Immature natural killer cell (primary cell): ENCODE measurements at regions not wholly inside any gene's neighbourhood (a gene's known extent, or its start where the extent isn't known, plus 50 kb on each side); places are given as distances from the start of the nearest gene placed in this dataset.
"Not testable (repeated sequence)": the region's sequence is repeated elsewhere in the genome, so short reads cannot be mapped to it uniquely, and the experiment has no call there.

Experiments used
- DNase-seq, 3 donors: peaks; one replicate each; pipeline ENCODE4 v3.0.0; 2022; ENCODE audit warnings: mixed read lengths in 1 of 3
- H3K27ac Mint-ChIP-seq, 6 donors: one replicate each; pipeline ENCODE4 v1.8.0; 2020; ENCODE audit warnings: mixed read lengths in 6 of 6, mild to moderate bottlenecking in 5 of 6, inconsistent platforms in 4 of 6, moderate library complexity in 3 of 6
- H3K27me3 Mint-ChIP-seq, 3 donors: one replicate each; pipeline ENCODE4 v1.8.0; 2020 to 2021; ENCODE audit warnings: low read depth in 3 of 3, mild to moderate bottlenecking in 3 of 3, mixed read lengths in 3 of 3, moderate library complexity in 3 of 3, inconsistent platforms in 1 of 3
- H3K36me3 Mint-ChIP-seq, 3 donors: one replicate each; pipeline ENCODE4 v1.8.0; 2020; ENCODE audit warnings: mixed read lengths in 3 of 3, inconsistent platforms in 2 of 3, mild to moderate bottlenecking in 2 of 3
- H3K4me1 Mint-ChIP-seq, 2 donors: one replicate each; pipeline ENCODE4 v1.8.0; 2020; ENCODE audit warnings: inconsistent platforms in 2 of 2, mild to moderate bottlenecking in 2 of 2, mixed read lengths in 2 of 2, moderate library complexity in 1 of 2
- H3K4me3 Mint-ChIP-seq, 5 donors: one replicate each; pipeline ENCODE4 v1.8.0; 2020; ENCODE audit warnings: mild to moderate bottlenecking in 5 of 5, mixed read lengths in 5 of 5, inconsistent platforms in 3 of 5, moderate library complexity in 3 of 5
- H3K9me3 Mint-ChIP-seq, 6 donors: one replicate each; pipeline ENCODE4 v1.8.0; 2020; ENCODE audit warnings: mild to moderate bottlenecking in 6 of 6, mixed read lengths in 6 of 6, inconsistent platforms in 4 of 6, moderate library complexity in 3 of 6

GRCh38 chr6:60991427-60992028 is 1294.5 kb downstream of the KHDRBS2 start:
- Mint-ChIP-seq H3K4me1 (no peaks in the 10 kb centered on the region), H3K27me3 (no peaks in the 10 kb centered on the region), H3K36me3 (no peaks in the 10 kb centered on the region), H3K27ac (no peak overlapping the region), H3K9me3 (peaks cover 18 to 51% (median 42%) of the 10 kb centered on the region in 6 donors), H3K4me3 (no peak overlapping the region)
- no peak for DNase-seq

DNA sequence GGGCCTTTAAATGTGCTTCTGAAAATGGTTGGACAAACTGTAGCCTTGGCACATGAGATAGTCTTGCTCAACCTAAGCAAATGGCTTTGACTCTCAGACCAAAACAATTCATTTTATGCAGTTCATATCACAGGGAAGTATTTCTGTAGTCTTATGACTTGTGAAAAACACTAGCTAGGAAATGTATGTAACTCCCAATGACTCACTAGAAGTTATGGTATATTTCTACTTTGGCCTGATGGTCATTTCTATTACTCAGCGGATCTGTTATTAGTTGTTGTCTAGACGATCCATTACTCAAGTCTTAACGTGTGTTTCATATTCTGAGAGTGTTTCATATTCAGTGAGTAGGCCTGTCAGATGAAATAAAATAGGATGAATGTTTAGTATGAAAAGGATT is 1333.5 kb downstream of the KHDRBS2 start:
- H3K36me3 Mint-ChIP-seq = peaks cover 0 to 4% (median 0%) of the 10 kb centered on the region in 3 donors
- peaks cover 6 to 53% (median 25%) of the 10 kb centered on the region in 6 donors for H3K9me3 Mint-ChIP-seq
- no peak for DNase-seq
- H3K27ac Mint-ChIP-seq = no peak overlapping the region
- no peaks in the 10 kb centered on the region for H3K4me1 Mint-ChIP-seq
- H3K4me3 Mint-ChIP-seq = no peak overlapping the region
- H3K27me3 Mint-ChIP-seq = no peaks in the 10 kb centered on the region

DNA sequence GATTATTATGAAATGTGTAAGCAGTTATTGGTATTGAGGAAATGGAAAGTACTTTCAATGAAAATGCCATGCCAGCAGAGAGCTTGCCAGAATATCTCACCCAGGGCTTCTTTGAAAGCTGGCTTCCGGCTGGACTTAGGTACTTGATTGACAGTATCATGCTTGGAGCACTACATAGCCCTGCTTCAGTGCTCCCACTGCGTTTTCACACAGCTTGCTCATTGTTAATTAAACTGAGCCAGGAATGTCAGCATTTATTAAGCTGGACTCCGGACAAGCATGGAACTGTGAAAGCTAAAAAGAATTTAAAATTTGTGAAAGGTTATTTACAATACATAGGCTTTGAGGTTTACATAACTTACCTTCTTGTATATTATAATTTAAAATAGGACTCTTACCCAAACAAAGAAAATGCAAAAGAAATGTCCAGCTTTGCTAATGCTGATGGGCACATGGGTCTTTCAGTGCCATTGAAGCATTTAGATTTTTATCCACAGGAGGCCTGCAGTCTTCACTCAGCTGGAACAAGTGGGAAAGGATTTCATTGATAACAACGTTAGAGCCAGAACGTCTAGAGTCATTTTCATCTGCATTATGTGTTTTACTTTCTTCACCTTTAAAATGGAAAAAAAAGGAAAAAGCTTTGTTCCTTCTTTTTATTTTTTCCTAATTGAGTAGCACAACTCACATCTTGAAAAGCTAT is 1335.7 kb downstream of the KHDRBS2 start:
- not testable (repeated sequence) for H3K27ac Mint-ChIP-seq

DNA sequence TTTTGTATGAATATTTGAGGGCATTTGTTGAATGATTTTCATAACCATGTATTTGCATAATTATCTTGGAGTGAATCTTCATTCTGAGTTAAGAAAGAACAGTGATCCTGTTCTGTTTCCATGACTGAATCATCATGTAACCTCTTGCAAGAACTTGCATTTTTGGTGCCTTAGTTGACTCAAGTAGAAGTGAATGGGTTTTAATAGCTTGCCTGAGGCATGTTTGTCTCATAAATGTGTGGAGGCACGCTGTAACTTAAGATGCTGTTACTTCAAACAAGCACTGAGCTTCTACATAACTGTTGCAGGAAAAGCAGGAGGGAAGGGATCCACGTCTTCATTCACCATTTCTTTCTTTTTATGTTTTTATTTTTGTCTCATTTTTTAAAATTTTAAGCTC is 1338.6 kb downstream of the KHDRBS2 start:
- H3K27me3 Mint-ChIP-seq, DNase-seq, H3K4me1 Mint-ChIP-seq, H3K36me3 Mint-ChIP-seq, H3K4me3 Mint-ChIP-seq, H3K27ac Mint-ChIP-seq: not testable (repeated sequence)
- H3K9me3 Mint-ChIP-seq = peaks cover 10 to 60% (median 24%) of the 10 kb centered on the region in 6 donors

More for the DNA sequence above, 1335.7 kb downstream of the KHDRBS2 start:
- H3K4me3 Mint-ChIP-seq, H3K36me3 Mint-ChIP-seq, H3K4me1 Mint-ChIP-seq, H3K27me3 Mint-ChIP-seq, DNase-seq: not testable (repeated sequence)
- peaks cover 8 to 62% (median 27%) of the 10 kb centered on the region in 6 donors for H3K9me3 Mint-ChIP-seq

- H3K27me3 Mint-ChIP-seq, H3K4me1 Mint-ChIP-seq, H3K4me3 Mint-ChIP-seq, H3K27ac Mint-ChIP-seq, H3K36me3 Mint-ChIP-seq, DNase-seq: not testable (repeated sequence)
- peaks cover 12 to 55% (median 20%) of the 10 kb centered on the region in 6 donors for H3K9me3 Mint-ChIP-seq
These were observed 1341.2 kb downstream of the KHDRBS2 start for GRCh38 chr6:60944803-60945202.

GRCh38 chr6:60935970-60936369 is 1350.1 kb downstream of the KHDRBS2 start:
- not testable (repeated sequence) for H3K4me3 Mint-ChIP-seq, DNase-seq, H3K27me3 Mint-ChIP-seq, H3K36me3 Mint-ChIP-seq, H3K4me1 Mint-ChIP-seq, H3K27ac Mint-ChIP-seq
- H3K9me3 Mint-ChIP-seq = peaks cover 2 to 32% (median 12%) of the 10 kb centered on the region in 6 donors

- DNase-seq, H3K36me3 Mint-ChIP-seq, H3K4me1 Mint-ChIP-seq, H3K27me3 Mint-ChIP-seq, H3K27ac Mint-ChIP-seq, H3K4me3 Mint-ChIP-seq: not testable (repeated sequence)
- H3K9me3 Mint-ChIP-seq = peaks cover 5 to 27% (median 13%) of the 10 kb centered on the region in 6 donors
These were observed 1366.4 kb downstream of the KHDRBS2 start for GRCh38 chr6:60919652-60920051.

DNA sequence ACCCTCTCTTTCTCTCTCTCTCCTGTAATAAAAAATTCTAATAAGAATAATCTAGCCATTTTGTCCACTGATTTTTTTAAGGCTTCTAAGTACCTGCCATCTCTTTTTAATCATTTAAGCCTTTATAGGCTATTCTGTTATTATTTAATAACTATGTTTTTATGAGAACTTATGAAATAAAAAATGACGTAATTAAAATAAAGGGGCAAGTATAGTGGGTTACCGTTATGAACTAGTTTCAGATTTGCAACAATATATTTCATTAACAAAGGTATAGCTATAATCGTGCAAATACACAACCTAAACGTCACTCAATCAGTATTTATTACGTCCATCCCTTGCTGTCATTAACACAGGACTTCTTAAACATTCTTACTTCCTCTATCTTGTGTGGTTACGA is 1382.2 kb downstream of the KHDRBS2 start:
- H3K27me3 Mint-ChIP-seq, H3K36me3 Mint-ChIP-seq, H3K27ac Mint-ChIP-seq, H3K4me1 Mint-ChIP-seq, DNase-seq, H3K4me3 Mint-ChIP-seq: not testable (repeated sequence)
- peaks cover 2 to 44% (median 34%) of the 10 kb centered on the region in 6 donors for H3K9me3 Mint-ChIP-seq

GRCh38 chr6:60893374-60893773 is 1392.7 kb downstream of the KHDRBS2 start:
- not testable (repeated sequence) for H3K4me3 Mint-ChIP-seq, H3K36me3 Mint-ChIP-seq, DNase-seq, H3K4me1 Mint-ChIP-seq, H3K27me3 Mint-ChIP-seq, H3K27ac Mint-ChIP-seq
- H3K9me3 Mint-ChIP-seq = peaks cover 3 to 39% (median 20%) of the 10 kb centered on the region in 6 donors

DNA sequence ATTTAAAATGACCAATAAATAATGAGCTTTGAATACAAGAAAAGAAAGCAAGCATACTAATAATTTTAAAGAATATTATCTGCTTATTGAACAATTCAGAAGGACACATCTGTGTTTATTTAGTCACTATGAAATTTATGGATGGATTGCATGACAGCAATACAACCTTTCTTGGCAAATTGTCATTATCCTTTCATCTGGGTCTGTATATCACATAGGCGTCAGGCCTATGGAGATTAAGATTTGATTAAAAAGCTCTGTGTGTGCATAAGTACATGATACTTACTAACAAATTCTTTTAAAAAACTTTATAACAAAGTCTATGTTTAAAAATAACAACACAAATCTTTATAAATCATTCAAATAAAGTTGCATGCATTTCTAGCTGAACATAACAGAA is 1394.4 kb downstream of the KHDRBS2 start:
- Mint-ChIP-seq H3K9me3 (peaks cover 3 to 45% (median 23%) of the 10 kb centered on the region in 6 donors), H3K36me3 (no peaks in the 10 kb centered on the region), H3K27ac (no peak overlapping the region), H3K4me1 (no peaks in the 10 kb centered on the region), H3K27me3 (no peaks in the 10 kb centered on the region), H3K4me3 (no peak overlapping the region)
- no peak for DNase-seq

- H3K27ac Mint-ChIP-seq, H3K36me3 Mint-ChIP-seq, H3K4me1 Mint-ChIP-seq, H3K4me3 Mint-ChIP-seq, H3K27me3 Mint-ChIP-seq, DNase-seq: not testable (repeated sequence)
- peaks cover 3 to 42% (median 28%) of the 10 kb centered on the region in 6 donors for H3K9me3 Mint-ChIP-seq
These were observed 1408.6 kb downstream of the KHDRBS2 start for GRCh38 chr6:60877396-60877795.

DNA sequence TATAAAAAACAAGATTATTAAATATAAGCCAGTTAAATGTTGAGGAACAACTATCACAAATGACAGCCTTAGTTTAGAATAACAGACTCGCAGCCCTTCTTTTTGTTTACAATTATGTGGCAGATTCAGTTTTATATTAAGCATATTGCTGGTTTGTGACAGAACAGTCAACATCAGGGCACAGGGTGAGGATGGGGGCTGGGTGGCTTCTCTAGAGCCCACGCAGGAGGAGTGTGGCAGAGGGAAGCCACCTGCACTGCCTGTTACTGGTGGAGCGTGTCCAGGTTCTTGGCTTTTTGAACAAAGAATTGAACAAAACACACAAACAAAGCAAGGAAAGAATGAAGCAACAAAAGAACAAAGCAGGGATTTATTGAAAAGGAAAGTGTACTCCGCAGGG is 1415.2 kb downstream of the KHDRBS2 start:
- not testable (repeated sequence) for H3K4me3 Mint-ChIP-seq, H3K4me1 Mint-ChIP-seq, DNase-seq, H3K27me3 Mint-ChIP-seq, H3K27ac Mint-ChIP-seq, H3K36me3 Mint-ChIP-seq
- H3K9me3 Mint-ChIP-seq = peaks cover 7 to 60% (median 41%) of the 10 kb centered on the region in 6 donors

DNA sequence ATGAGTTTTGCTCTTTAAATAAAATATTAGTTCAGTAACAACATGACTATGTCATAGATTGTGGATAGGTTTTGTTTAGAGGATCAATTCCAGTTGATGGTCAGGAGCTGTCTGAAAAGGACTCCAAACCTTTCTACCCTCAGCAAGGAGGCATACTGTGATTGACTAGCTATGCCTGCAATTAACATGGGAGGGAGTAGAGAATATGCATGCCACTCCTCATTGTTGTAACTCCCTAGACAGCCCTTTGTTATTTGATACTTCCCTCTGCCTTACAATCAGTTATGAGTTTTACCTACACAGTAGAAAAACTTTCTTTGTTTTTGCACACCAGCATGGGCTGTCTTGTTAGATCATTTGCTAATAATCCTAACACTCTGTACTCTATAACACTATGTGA is 1418.5 kb downstream of the KHDRBS2 start:
- no peaks in the 10 kb centered on the region for H3K36me3 Mint-ChIP-seq
- H3K4me1 Mint-ChIP-seq = no peaks in the 10 kb centered on the region
- H3K27me3 Mint-ChIP-seq = no peaks in the 10 kb centered on the region
- DNase-seq = no peak
- H3K27ac Mint-ChIP-seq = no peak overlapping the region
- H3K9me3 Mint-ChIP-seq = peaks cover 7 to 54% (median 31%) of the 10 kb centered on the region in 6 donors
- no peak overlapping the region for H3K4me3 Mint-ChIP-seq

DNA sequence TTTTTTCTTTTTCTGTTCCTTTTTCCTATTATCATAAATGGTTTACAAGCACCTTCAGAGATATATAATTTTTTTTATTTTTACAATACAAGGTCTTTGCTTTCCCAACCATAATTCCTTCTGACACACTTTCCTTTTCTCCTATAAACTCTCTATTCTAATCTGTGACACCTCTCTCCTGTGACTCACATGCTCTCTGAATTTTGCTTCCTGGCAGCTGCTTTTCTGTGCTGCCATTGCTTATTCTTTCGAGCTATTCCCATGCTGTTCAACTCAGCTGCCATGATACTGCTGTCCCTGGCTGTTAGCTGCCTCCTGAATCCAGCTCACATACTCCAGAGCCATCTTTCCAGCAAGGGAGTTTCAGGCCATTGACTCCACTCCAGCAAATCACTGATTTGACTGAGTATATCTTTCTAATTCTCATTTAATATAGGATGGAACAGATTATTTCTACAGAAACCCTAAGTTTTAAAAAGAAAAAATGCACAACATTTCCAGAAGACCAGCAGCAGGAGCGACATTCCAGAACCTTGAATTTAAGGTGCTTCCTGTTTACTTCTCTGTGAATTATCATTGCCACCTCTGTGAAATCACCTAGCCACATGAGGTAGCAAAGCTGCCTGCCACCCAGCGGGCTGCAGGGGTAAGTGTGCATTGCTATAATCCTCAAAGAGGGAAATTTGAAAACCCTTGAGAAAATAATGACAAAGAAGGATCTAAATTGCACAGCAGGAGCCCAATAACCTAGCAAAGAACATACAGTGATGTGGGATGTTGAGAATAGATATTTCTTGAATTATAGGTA is 1442.6 kb downstream of the KHDRBS2 start:
- H3K9me3 Mint-ChIP-seq = peaks cover 2 to 32% (median 23%) of the 10 kb centered on the region in 6 donors
- not testable (repeated sequence) for H3K4me1 Mint-ChIP-seq, H3K27me3 Mint-ChIP-seq, DNase-seq, H3K36me3 Mint-ChIP-seq, H3K4me3 Mint-ChIP-seq, H3K27ac Mint-ChIP-seq
